Activated T-cell treated with anti-CD3 and anti-CD28 coated beads, Interleukin-2, amount 50 U/mL, for 4 hours (primary cell): ENCODE measurements at regions not wholly inside any gene's neighbourhood (a gene's known extent, or its start where the extent isn't known, plus 50 kb on each side); places are given as distances from the start of the nearest gene placed in this dataset.

ENCODE experiments used
- ATAC-seq, 2 donors: fragments of 200-7000 bp; cut with Tn5 transposase; one replicate each; pipeline ENCODE4 v1.10.0; 2021
- DNase-seq: peaks from one replicate; pipeline ENCODE4 v3.0.0-alpha.2; 2020
- H3K27me3 Mint-ChIP-seq: one replicate; pipeline ENCODE4 v1.8.0; 2021; ENCODE audit warnings: low read depth, mixed read lengths
- H3K36me3 Mint-ChIP-seq: one replicate; pipeline ENCODE4 v1.8.0; 2022; ENCODE audit warnings: mixed read lengths; ENCODE audit not compliant: insufficient read depth
- H3K4me1 Mint-ChIP-seq: one replicate; pipeline ENCODE4 v1.8.0; 2021; ENCODE audit warnings: low read depth, mixed read lengths
- H3K4me3 Mint-ChIP-seq: one replicate; pipeline ENCODE4 v1.8.0; 2021; ENCODE audit warnings: mild to moderate bottlenecking, moderate library complexity, mixed read lengths
- H3K9me3 Mint-ChIP-seq: one replicate; pipeline ENCODE4 v1.8.0; 2021; ENCODE audit warnings: mixed read lengths

- Mint-ChIP-seq H3K4me1 (peaks cover 24% of the 10 kb centered on the region), H3K27me3 (no peaks in the 10 kb centered on the region), H3K4me3 (no peak overlapping the region), H3K9me3 (no peaks in the 10 kb centered on the region), H3K36me3 (no peaks in the 10 kb centered on the region)
- ATAC-seq (no peak), DNase-seq (no peak)
Measured at GRCh38 chrX:39169976-39170375, 368.7 kb downstream of the MID1IP1 start.

GRCh38 chrX:39170464-39170863, 369.2 kb downstream of the MID1IP1 start:
- Mint-ChIP-seq H3K36me3 (no peaks in the 10 kb centered on the region), H3K9me3 (no peaks in the 10 kb centered on the region), H3K27me3 (no peaks in the 10 kb centered on the region), H3K4me1 (peaks cover 28% of the 10 kb centered on the region), H3K4me3 (no peak overlapping the region)
- ATAC-seq (no peak), DNase-seq (no peak)

- Mint-ChIP-seq H3K4me1 (peaks cover 28% of the 10 kb centered on the region), H3K4me3 (no peak overlapping the region), H3K36me3 (no peaks in the 10 kb centered on the region), H3K9me3 (no peaks in the 10 kb centered on the region), H3K27me3 (no peaks in the 10 kb centered on the region)
- no peak for ATAC-seq
- no peak for DNase-seq
Measured at GRCh38 chrX:39171686-39172085, 370.4 kb downstream of the MID1IP1 start.

GRCh38 chrX:39174241-39174771, 373.0 kb downstream of the MID1IP1 start:
- DNase-seq (no peak), ATAC-seq (peak; percentile 45 to 54)
- no peaks in the 10 kb centered on the region for H3K36me3 Mint-ChIP-seq
- no peaks in the 10 kb centered on the region for H3K27me3 Mint-ChIP-seq
- H3K4me1 Mint-ChIP-seq = peaks cover 22% of the 10 kb centered on the region
- peak overlapping the region; percentile 62 for H3K4me3 Mint-ChIP-seq
- no peaks in the 10 kb centered on the region for H3K9me3 Mint-ChIP-seq

GRCh38 chrX:39174772-39175417, 373.6 kb downstream of the MID1IP1 start:
- Mint-ChIP-seq H3K36me3 (no peaks in the 10 kb centered on the region), H3K4me1 (peaks cover 22% of the 10 kb centered on the region), H3K27me3 (no peaks in the 10 kb centered on the region), H3K9me3 (no peaks in the 10 kb centered on the region), H3K4me3 (peak overlapping the region; percentile 62)
- ATAC-seq (peak; percentile 72 to 86), DNase-seq (peak; percentile 30)

- ATAC-seq = no peak
- H3K27me3 Mint-ChIP-seq = no peaks in the 10 kb centered on the region
- H3K4me3 Mint-ChIP-seq = no peak overlapping the region
- no peaks in the 10 kb centered on the region for H3K36me3 Mint-ChIP-seq
- peaks cover 22% of the 10 kb centered on the region for H3K4me1 Mint-ChIP-seq
- no peak for DNase-seq
- H3K9me3 Mint-ChIP-seq = no peaks in the 10 kb centered on the region
Measured at GRCh38 chrX:39175418-39176057, 374.3 kb downstream of the MID1IP1 start.

GRCh38 chrX:39176105-39176504, 374.8 kb downstream of the MID1IP1 start:
- no peak for ATAC-seq
- H3K27me3 Mint-ChIP-seq = no peaks in the 10 kb centered on the region
- H3K4me1 Mint-ChIP-seq = peaks cover 22% of the 10 kb centered on the region
- H3K9me3 Mint-ChIP-seq = no peaks in the 10 kb centered on the region
- no peak overlapping the region for H3K4me3 Mint-ChIP-seq
- no peaks in the 10 kb centered on the region for H3K36me3 Mint-ChIP-seq
- DNase-seq = no peak

GRCh38 chrX:39189431-39189830, 388.2 kb downstream of the MID1IP1 start:
- ATAC-seq (no peak), DNase-seq (no peak)
- H3K4me3 Mint-ChIP-seq = no peak overlapping the region
- peaks cover 2% of the 10 kb centered on the region for H3K27me3 Mint-ChIP-seq
- peaks cover 6% of the 10 kb centered on the region for H3K9me3 Mint-ChIP-seq
- H3K36me3 Mint-ChIP-seq = no peaks in the 10 kb centered on the region
- peaks cover 3% of the 10 kb centered on the region for H3K4me1 Mint-ChIP-seq

GRCh38 chrX:39194673-39195072, 393.4 kb downstream of the MID1IP1 start:
- no peaks in the 10 kb centered on the region for H3K9me3 Mint-ChIP-seq
- H3K4me3 Mint-ChIP-seq = no peak overlapping the region
- DNase-seq = no peak
- H3K27me3 Mint-ChIP-seq = no peaks in the 10 kb centered on the region
- H3K36me3 Mint-ChIP-seq = no peaks in the 10 kb centered on the region
- ATAC-seq = no peak
- peaks cover 29% of the 10 kb centered on the region for H3K4me1 Mint-ChIP-seq

GRCh38 chrX:39195156-39195555, 393.9 kb downstream of the MID1IP1 start:
- Mint-ChIP-seq H3K9me3 (no peaks in the 10 kb centered on the region), H3K36me3 (no peaks in the 10 kb centered on the region), H3K27me3 (no peaks in the 10 kb centered on the region), H3K4me1 (peaks cover 29% of the 10 kb centered on the region), H3K4me3 (no peak overlapping the region)
- ATAC-seq (no peak), DNase-seq (no peak)

- peak; percentile 25 for DNase-seq
- peak overlapping the region; percentile 40 for H3K4me3 Mint-ChIP-seq
- ATAC-seq = peak; percentile 92 to 95
- no peaks in the 10 kb centered on the region for H3K27me3 Mint-ChIP-seq
- H3K36me3 Mint-ChIP-seq = no peaks in the 10 kb centered on the region
- H3K9me3 Mint-ChIP-seq = no peaks in the 10 kb centered on the region
- H3K4me1 Mint-ChIP-seq = peaks cover 37% of the 10 kb centered on the region
Measured at GRCh38 chrX:39196192-39197102, 395.2 kb downstream of the MID1IP1 start.

- DNase-seq (no peak), ATAC-seq (no peak)
- Mint-ChIP-seq H3K36me3 (no peaks in the 10 kb centered on the region), H3K4me3 (no peak overlapping the region), H3K4me1 (peaks cover 46% of the 10 kb centered on the region), H3K27me3 (no peaks in the 10 kb centered on the region), H3K9me3 (no peaks in the 10 kb centered on the region)
Measured at GRCh38 chrX:39199429-39199828, 398.2 kb downstream of the MID1IP1 start.

- no peaks in the 10 kb centered on the region for H3K27me3 Mint-ChIP-seq
- peaks cover 46% of the 10 kb centered on the region for H3K4me1 Mint-ChIP-seq
- no peaks in the 10 kb centered on the region for H3K36me3 Mint-ChIP-seq
- H3K4me3 Mint-ChIP-seq = no peak overlapping the region
- no peaks in the 10 kb centered on the region for H3K9me3 Mint-ChIP-seq
- ATAC-seq (no peak), DNase-seq (no peak)
Measured at GRCh38 chrX:39201305-39201990, 400.2 kb downstream of the MID1IP1 start.

GRCh38 chrX:39202641-39203040, 401.4 kb downstream of the MID1IP1 start:
- no peaks in the 10 kb centered on the region for H3K27me3 Mint-ChIP-seq
- no peaks in the 10 kb centered on the region for H3K36me3 Mint-ChIP-seq
- no peak overlapping the region for H3K4me3 Mint-ChIP-seq
- peaks cover 36% of the 10 kb centered on the region for H3K4me1 Mint-ChIP-seq
- ATAC-seq (no peak), DNase-seq (no peak)
- no peaks in the 10 kb centered on the region for H3K9me3 Mint-ChIP-seq
